Endodermal cell (in vitro differentiated cells): ENCODE measurements at regions not wholly inside any gene's neighbourhood (a gene's known extent, or its start where the extent isn't known, plus 50 kb on each side); places are given as distances from the start of the nearest gene placed in this dataset.

Source experiments
- DNase-seq: peaks from one replicate; pipeline ENCODE4 v3.0.0-alpha.2; 2017
- H3K27ac ChIP-seq: 2 replicates; pipeline ENCODE4 v1.5.1; 2013; ENCODE audit warnings: mild to moderate bottlenecking, low read depth, low read length, moderate library complexity
- H3K27me3 ChIP-seq: 2 replicates; pipeline ENCODE4 v1.6.1; 2013; ENCODE audit warnings: mild to moderate bottlenecking, low read length, moderate library complexity; ENCODE audit not compliant: insufficient read depth, control insufficient read depth, poor library complexity, severe bottlenecking
- H3K36me3 ChIP-seq: 2 replicates; pipeline ENCODE4 v1.7.0; 2013; ENCODE audit warnings: mild to moderate bottlenecking, low read length, moderate library complexity; ENCODE audit not compliant: control insufficient read depth, insufficient read depth
- H3K4me1 ChIP-seq: one replicate; pipeline ENCODE4 v1.7.0; 2013; ENCODE audit warnings: low read length; ENCODE audit not compliant: control insufficient read depth, insufficient read depth
- H3K4me3 ChIP-seq: 2 replicates; pipeline ENCODE4 v1.5.1; 2013; ENCODE audit warnings: mild to moderate bottlenecking, low read length, moderate library complexity
- H3K9ac ChIP-seq: 2 replicates; pipeline ENCODE4 v1.6.1; 2013; ENCODE audit warnings: mild to moderate bottlenecking, low read length, moderate library complexity; ENCODE audit not compliant: poor library complexity, severe bottlenecking; ENCODE audit errors: extremely low read depth
- H3K9me3 ChIP-seq: 2 replicates; pipeline ENCODE4 v1.6.1; 2013; ENCODE audit warnings: mild to moderate bottlenecking, low read length, moderate library complexity; ENCODE audit not compliant: control insufficient read depth
- H3K27ac Mint-ChIP-seq: 2 replicates; pipeline ENCODE4 v1.8.0; 2020; ENCODE audit warnings: mixed read lengths
- H3K27me3 Mint-ChIP-seq: 2 replicates; pipeline ENCODE4 v1.8.0; 2021; ENCODE audit warnings: mild to moderate bottlenecking, mixed read lengths; ENCODE audit not compliant: insufficient read depth
- H3K36me3 Mint-ChIP-seq: 2 replicates; pipeline ENCODE4 v1.8.0; 2020; ENCODE audit warnings: low read depth, mixed read lengths
- H3K4me1 Mint-ChIP-seq: 2 replicates; pipeline ENCODE4 v1.8.0; 2020; ENCODE audit warnings: mixed read lengths
- H3K4me3 Mint-ChIP-seq: 2 replicates; pipeline ENCODE4 v1.8.0; 2020; ENCODE audit warnings: mild to moderate bottlenecking, moderate library complexity, mixed read lengths
- H3K9me3 Mint-ChIP-seq: 2 replicates; pipeline ENCODE4 v1.8.0; 2020; ENCODE audit warnings: mild to moderate bottlenecking, mixed read lengths
- CTCF ChIP-seq: fragments of 200-600 bp; sonication (generic); conservative IDR thresholded peaks from 2 replicates; pipeline ENCODE4 v1.5.0; 2021; ENCODE audit warnings: antibody characterized with exemption, mild to moderate bottlenecking
- WGBS, 2 experiments: methylation state at CpG; one replicate each; pipeline versions ENCODE4 v1.1.5 to v1.1.7; 2013; ENCODE audit warnings: missing lambda C conversion rate in 2 of 2, mixed read lengths in 1 of 2; ENCODE audit not compliant: insufficient coverage in 1 of 2, insufficient read length in 1 of 2; 5-methylcytosine and 5-hydroxymethylcytosine counted together

DNA sequence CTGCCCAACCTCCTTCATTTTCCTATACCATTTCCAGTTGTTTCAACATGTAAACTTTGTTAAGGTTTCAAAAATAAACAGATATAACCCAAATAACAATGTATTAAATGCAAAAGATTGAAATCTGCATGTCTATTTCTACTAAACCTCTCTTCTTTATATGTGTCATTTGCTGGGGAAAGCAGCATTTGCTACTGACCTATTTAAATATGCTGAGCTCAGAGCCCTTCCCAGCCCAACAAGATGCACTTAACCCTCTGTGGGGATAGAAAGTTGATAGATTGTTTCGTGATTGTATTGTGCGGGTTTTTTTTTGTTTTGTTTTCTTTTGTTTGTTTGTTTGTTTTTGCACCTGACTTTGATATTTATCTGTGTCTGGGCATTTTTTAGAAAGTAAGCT is 139.5 kb downstream of the UCHL1 start:
- H3K4me1 ChIP-seq = no peaks in the 10 kb centered on the region
- H3K27ac ChIP-seq = no peak overlapping the region
- H3K9me3 ChIP-seq = no peaks in the 10 kb centered on the region
- Mint-ChIP-seq H3K27ac (no peak overlapping the region), H3K27me3 (peaks cover 32% of the 10 kb centered on the region), H3K4me3 (no peak overlapping the region), H3K4me1 (no peaks in the 10 kb centered on the region), H3K36me3 (no peaks in the 10 kb centered on the region), H3K9me3 (no peaks in the 10 kb centered on the region)
- H3K36me3 ChIP-seq = no peaks in the 10 kb centered on the region
- DNase-seq = no peak
- H3K4me3 ChIP-seq = no peak overlapping the region
- 80 to 87% methylated on average over 2 of the region's 2 CpGs for WGBS, 2 experiments
- H3K9ac ChIP-seq = no peak overlapping the region
- TF ChIP-seq CTCF = no peak
- no peaks in the 10 kb centered on the region for H3K27me3 ChIP-seq

- Mint-ChIP-seq H3K4me3 (no peak overlapping the region), H3K4me1 (no peaks in the 10 kb centered on the region), H3K9me3 (peaks cover 3% of the 10 kb centered on the region), H3K27me3 (peaks cover 27% of the 10 kb centered on the region), H3K27ac (no peak overlapping the region), H3K36me3 (no peaks in the 10 kb centered on the region)
- WGBS, 2 experiments = 95% methylated on average over 2 of the region's 2 CpGs
- DNase-seq = no peak
- Histone ChIP-seq H3K4me3 (no peak overlapping the region), H3K9ac (no peak overlapping the region), H3K9me3 (no peaks in the 10 kb centered on the region), H3K27me3 (no peaks in the 10 kb centered on the region), H3K36me3 (no peaks in the 10 kb centered on the region), H3K27ac (no peak overlapping the region), H3K4me1 (no peaks in the 10 kb centered on the region)
- no peak for TF ChIP-seq CTCF
Observed at GRCh38 chr4:41396869-41397268, 140.1 kb downstream of the UCHL1 start.

DNA sequence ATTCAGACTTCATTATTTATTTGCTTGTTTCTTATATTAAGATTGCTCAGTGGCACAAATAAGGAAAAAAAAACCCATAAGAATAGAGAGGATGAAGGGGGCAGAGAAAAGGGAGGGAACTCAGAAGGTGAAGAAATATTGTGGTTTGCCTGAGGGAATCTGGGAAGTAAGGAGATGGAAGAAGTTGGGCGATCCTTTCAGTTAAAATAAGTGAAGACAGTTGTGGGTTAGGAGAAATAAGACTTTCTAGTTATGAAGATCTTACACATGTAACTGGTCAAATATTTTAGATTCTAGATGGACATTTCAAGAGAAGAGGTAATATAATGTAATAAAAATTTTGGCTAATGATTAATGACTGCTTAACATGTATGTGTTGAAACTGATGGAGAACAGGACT is 138.7 kb upstream of the LIMCH1 start:
- DNase-seq = no peak
- no peak overlapping the region for H3K4me3 Mint-ChIP-seq
- Histone ChIP-seq H3K27ac (no peak overlapping the region), H3K9me3 (no peaks in the 10 kb centered on the region), H3K4me1 (no peaks in the 10 kb centered on the region), H3K27me3 (no peaks in the 10 kb centered on the region), H3K36me3 (no peaks in the 10 kb centered on the region), H3K4me3 (no peak overlapping the region), H3K9ac (no peak overlapping the region)
- H3K4me1 Mint-ChIP-seq = no peaks in the 10 kb centered on the region
- peaks cover 4% of the 10 kb centered on the region for H3K9me3 Mint-ChIP-seq
- TF ChIP-seq CTCF = no peak
- peaks cover 15% of the 10 kb centered on the region for H3K27me3 Mint-ChIP-seq
- H3K36me3 Mint-ChIP-seq = no peaks in the 10 kb centered on the region
- 83 to 100% methylated on average over 1 of the region's 1 CpG for WGBS, 2 experiments
- H3K27ac Mint-ChIP-seq = no peak overlapping the region
